Stimulated activated CD8-positive, alpha-beta memory T cell treated with anti-CD3 and anti-CD28 coated beads, Interleukin-15, amount 100 ng/mL, for 4 hours (primary cell): ENCODE measurements at regions not wholly inside any gene's neighbourhood (a gene's known extent, or its start where the extent isn't known, plus 50 kb on each side); places are given as distances from the start of the nearest gene placed in this dataset.

Source experiments
- DNase-seq, 2 donors: peaks; one replicate each; pipeline ENCODE4 v3.0.0-alpha.2; 2020; ENCODE audit warnings: low read depth in 2 of 2

DNA sequence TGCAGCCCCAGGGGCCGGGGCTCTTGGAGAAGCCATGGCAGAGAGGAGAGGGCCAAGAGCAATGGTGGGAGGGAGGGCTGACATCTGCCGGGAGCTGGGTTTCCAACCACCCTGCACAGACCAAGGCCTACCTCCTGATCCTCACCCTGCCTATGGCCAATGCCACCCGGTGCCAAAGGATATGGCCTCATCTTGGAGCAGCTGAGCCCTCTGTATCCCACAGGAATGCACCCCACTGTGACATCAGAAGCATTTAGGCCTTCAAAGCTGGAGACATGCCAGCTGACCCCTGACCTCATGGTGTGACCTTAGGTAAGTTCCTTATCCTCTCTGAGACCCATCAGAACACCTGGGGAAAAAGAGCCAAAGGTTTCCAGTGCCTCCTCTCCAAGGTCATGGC, 113.6 kb upstream of the ZMIZ1 start:
- no peak for DNase-seq

DNA sequence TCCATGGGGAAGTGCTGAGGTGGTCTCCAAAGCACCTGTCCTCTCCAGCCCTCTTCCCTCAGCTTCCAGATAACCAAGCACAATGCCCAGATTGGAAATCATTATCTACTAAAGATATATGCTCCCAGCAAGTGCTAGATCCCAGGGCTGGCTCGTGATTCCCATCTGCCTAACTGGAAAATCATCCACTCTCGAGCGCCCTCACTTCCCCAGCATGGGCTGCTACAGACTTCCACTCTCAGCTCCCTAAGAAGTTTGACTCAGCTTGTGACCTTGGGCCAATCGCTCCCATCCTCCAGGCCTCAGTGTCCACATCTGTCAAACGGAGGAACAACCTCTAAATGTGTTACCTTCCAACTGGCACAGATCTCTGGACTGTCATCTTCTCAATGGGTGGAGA, 112.4 kb upstream of the ZMIZ1 start:
- no peak for DNase-seq

DNA sequence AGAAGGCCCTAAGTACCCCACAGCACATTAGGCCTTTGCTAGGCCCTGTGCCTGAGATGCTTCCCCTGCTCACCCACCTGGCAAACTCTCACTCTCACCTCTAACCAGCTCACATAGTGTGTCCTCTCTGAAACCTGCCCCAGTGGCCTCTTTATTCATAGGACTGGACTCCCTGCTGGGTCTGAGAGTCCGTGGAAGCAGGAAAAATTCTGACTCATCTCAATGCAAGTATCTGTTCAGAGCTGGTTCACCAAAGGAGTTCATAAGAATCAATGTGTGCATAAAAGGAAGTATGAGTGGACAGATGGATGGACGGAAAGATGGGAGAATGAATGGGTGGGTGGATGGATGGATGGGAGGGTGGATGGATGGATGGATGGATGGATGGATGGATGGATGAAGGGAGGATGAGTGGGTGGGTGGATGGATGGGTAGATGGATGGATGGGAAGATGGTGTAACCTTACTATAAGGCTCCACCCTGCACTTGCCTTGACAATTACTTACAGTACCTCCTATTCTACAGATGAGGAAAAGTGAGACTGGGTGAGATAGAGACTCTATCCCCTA, 111.2 kb upstream of the ZMIZ1 start:
- DNase-seq, result no peak

DNA sequence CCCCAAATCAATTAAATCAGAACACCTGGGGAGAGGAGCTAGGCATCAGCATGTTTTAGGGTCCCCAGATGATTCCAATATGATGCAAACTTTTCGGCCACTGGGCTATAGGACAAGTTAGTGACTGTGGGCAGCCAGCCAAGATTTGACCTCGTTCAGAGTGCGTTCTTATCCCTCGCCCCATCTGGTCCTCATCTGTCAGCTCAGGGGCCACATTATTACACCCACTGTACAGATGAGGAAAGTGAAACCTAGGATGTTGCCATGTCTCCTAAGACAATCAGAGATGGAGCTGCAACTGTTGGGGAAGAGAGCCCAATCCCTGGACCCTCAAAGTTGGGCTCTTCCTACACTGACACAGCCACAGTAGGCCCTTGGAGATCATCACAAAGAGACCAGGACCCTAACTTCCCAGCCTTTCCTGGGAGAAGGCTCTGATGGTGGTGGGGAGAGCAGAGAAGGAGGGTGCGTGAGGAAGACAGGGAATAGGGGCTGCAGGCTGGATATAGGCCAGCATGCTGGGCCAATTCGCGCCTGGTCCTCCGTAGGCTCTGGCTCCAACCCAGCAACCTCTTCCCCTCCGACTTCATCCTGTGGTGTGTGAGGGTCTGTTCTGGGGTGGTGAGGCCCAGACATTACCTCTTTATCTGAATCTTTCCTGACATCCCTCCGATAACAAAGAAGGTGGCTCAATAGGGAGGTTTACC, 109.4 kb upstream of the ZMIZ1 start:
- DNase-seq, result no peak

DNA sequence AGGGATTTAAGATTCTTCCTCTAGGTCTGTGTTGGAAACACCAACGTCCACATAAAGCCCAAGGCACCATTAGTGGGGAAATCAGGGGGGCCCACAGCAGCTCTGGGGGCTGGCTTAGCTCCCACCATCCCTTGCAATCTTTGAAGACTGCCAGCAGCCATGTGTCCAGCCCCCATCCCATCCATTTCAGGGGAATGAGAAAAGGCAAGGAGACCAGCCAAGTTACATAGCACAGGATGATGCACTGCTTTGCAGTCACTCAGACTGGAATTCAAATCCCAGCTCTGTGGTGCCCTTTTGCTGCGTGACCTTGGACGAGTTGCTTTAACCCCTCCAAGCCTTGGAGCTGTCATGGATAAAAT, 108.9 kb upstream of the ZMIZ1 start:
- DNase-seq, result no peak

DNA sequence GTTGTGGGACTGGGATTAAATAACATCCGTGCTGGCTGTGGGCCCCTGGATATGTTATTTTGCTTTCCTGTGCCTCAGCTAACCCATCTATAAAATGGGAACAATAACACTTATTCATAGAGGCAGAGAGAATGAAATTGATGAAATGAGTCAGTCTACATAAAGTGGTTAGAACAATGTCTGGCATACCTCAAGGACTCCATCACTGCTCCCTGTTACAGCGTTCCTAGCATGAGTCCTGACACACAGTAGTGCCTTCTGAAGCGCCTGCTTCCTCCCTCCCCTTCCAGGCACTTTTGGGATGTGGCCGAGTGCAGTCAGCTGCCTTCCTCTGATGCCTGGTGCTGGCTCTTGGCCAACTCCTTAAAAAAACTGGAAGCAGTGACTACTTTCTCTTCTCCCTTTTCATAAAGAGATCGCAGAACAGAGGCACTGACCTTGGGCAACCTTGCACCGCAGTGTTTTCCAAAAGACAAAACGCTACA, 108.4 kb upstream of the ZMIZ1 start:
- DNase-seq, result no peak

DNA sequence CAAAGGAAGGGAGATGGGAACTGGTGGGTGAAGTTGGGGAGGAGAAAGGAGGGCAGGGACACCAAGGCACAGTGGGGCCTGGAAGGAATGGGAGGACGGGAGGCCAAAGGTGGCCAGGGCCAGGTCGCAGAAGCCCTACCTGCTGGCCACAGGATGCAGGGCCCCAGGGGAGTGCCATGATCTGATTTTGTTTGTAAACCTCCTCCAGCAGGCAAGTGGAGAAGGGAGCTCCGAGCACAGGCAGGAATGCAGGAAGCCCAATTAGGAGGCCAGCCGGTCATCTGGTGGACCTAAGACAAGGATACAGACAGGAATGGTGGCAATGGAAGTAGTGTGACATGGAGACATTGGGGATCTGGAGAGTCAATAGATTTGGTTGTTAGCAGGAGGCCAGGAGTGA, 107.0 kb upstream of the ZMIZ1 start:
- DNase-seq, result no peak

DNA sequence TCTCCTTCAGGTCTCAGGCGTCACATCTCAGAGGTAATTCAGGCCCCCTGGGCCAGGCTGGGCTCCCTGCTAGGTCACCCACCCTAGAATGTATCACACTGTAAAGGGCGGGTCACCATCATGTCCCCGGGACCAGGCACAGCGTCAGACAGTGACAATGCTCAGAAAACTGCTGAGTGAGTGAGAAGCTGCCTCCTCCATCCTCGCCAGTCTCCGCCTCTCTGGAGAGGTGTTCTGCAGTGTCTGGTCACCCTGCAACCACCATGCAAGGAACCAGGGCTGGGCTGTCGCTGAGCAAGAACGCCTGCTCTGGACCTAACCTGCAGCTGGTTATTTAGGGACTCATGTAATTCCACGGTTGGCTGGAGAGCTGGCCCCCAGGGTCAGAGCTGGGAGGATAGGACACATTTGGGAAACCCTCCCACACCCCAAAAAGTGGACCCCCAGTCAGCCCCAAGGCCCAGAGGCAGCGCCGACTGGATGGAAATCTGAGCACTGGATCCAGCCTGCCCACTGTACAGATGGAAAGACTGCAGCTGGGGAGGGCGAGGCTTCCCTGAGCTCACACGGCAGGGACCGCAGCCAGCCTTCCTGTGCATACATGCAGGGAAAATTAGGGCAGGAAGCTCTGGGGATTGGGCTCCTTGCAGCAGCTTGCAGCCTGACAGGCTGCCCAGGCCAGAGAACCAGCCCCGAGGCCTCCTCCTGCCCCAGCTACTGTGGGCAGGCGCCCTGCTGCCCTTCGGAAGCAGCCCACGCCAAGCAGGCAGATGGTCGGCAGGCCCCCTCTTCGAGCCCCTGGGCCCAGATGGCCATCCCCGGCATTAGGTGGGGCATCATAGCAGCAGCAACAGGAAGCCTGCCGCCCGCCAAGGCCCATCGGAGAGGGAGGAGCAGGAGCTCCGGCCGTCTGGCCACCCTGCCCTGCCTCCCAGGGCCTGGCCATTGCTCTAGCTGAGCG, 105.4 kb upstream of the ZMIZ1 start:
- DNase-seq, result no peak

DNA sequence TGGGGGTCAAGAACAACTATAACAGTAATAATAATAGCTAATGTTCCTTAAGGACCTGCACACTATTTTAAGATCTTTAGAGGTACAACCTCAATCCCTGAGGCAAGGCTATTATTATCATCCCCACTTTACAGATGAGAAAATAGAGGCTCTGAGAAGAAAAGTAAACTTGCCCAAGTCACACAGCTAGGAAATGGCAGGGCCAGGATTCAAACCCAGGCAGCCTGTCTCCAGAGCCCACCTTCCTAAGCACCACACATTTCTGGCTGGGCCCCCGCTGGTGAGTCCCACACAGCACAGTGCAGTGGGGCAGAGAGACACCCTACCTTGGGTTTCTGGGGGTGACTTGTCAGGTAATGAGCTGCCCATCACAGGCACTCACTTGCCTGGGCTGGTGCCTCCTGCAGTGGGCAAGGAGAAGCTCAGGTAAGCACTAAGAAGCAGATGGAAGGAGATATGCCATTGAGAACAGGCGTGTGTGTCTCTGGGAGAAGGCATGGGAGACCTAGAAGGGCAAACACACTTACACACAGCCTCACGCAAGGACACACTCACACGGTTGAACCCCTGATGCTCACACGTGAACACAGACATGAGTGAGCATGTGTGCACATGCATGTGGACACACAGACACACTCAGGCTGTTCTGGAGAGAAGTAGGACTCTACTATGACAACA, 104.4 kb upstream of the ZMIZ1 start:
- DNase-seq, result no peak

DNA sequence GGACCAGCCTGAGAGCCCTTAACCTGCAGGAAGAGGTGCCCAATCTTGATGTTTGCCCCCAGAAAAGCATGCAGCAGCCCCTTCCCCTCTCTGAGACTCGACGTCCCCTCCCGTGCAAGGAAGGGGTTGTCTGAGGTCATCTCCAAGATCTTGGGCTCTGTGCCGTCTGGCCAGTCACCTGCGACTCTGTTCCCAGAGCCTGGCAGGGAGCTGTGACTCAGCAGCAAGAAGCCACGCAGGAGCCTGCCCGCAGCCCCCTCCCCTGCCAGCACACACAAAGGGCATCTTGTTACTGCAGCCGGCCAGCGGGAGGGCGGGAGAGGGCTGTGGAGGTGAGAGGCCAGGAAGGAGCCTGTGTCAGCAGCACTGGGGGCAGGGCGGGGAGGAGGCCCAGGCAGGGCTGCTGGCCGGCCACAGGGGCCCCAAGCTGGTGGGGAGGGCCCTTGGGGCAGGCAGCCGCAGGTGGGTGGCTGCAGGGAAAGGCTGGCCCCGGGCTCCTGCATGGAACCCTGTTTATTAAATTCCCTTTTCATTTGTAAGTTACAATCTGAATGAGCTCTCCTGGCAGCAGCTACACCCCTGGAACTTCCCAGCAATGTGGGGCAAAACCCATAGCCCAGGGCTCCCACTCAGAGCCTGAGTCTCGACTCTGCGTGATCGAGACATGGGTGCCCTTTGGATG, 103.7 kb upstream of the ZMIZ1 start:
- DNase-seq, result no peak

DNA sequence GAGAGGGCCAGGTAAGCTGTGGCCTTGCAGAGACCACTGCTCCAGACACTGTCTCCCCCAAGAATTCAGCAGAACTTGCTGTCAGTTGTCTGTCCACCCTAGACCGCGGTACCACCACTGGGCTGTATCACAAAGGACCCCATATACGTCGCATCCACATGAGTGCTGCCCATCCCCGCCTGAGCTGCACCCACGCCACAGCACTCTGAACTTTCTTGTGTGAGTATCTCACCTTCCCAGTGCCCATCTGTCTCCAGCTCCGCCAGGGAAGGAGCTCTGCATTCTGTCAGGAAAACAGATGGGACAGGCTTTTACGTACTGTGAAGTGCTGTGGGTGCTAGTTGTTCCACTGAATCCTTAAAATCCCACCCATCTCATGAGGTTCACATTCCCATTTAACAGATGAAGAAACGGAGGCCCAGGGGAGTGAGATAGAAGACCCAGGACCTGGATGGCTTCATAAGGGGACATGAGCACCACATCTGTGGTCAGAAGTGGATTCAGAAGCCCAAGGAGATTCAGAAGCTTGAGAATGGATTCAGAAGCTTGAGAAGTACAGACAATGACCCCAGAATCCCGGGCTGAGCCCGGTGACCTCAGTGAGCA, 102.5 kb upstream of the ZMIZ1 start:
- no peak for DNase-seq

DNA sequence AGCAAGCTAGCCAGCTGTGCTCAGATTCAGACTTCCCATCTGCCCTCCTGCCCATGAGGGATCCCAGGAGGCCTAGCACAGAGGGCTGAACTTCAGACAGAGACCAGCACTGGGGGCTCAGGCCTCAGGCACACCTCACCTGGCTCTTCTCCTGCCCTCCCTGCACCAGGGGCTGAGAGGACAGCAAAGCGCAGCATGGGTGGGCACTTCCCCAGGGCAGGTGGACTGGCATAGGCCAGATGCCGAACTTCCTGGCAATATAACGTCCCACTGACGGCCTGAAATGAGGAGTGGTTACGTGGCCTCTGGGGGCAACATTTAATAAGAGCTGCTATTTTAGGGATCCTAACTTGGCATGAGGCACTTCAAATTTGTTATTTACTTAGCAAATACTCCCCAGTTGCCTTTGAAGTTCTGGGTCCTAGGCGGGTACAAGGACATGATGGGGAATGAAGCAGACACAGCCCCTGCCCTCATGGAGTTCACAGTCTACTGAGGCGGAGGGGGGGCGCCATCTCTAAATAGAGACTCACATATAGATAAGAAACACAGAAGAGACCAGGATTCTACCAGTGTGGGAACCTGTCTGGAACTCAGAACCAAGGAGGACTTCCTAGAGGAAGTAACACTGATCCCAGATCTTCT, 101.8 kb upstream of the ZMIZ1 start:
- DNase-seq, result no peak

DNA sequence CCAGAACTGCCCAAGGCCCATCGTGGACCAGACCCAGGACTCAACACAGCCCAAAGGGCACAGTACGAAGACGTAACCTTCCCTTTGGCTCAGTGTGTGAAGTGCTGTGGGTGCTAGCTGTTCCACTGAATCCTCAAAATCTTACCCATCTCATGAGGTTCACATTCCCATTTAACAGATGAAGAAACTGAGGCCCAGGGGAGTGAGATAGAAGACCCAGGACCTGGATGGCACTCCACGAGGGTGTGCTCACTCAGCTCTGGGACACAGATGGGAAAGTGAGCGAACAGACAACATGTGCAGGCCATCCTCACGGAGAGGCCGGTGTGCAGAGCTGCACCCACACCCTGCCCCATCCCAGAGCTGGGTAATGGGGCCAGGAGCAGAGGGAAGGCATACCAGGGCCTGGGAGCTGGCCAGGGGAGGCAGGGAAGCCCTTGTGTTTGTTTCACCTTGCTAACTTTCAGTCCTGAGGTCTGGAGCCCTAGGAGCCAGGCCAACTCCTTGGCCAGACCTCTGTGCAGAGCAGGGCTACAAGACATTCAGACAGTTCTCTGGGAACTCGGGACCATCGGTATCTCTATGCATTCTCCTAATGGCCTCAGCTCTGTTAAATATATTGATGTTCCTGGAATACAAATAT, 100.3 kb upstream of the ZMIZ1 start:
- DNase-seq, result no peak

DNA sequence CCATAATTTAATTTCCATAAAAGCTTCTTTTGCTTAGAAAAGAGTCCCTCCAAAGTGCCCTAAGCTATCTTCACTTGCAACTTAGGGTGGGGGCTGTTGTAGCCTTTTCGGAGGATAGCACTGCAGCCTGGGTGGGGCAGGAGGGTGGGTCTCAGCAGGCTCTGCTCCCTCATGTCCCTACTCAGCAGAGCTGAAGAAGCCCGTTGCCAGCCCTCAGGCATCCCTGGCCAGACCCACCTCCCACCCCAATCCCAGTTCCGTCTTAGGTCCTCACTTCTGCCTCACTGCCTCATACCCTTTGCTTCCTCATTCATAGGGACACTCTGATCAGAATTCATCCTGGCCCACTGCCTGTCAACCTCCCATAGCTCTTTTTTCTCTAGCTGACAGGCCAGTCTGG, 99.8 kb upstream of the ZMIZ1 start:
- DNase-seq, result no peak

DNA sequence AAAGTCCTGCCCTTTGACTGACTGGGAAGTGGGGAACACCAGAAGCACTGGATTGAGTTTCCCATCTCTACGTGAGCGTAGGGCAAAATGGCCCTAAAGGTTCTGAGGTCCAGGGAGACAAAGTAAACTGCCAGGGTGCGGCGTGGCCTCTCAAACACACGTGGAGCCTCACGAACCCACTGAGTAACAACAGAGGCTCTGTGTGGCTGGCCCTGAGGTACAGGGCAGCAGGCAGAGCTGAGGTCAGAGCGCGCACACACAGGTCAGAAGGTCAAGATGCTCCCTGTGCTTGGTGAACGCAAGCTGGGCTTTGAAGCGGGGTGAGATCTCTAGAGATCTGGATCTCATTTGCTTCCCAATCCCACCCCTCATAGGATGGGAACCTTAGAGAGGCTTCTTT, 99.0 kb upstream of the ZMIZ1 start:
- no peak for DNase-seq

DNA sequence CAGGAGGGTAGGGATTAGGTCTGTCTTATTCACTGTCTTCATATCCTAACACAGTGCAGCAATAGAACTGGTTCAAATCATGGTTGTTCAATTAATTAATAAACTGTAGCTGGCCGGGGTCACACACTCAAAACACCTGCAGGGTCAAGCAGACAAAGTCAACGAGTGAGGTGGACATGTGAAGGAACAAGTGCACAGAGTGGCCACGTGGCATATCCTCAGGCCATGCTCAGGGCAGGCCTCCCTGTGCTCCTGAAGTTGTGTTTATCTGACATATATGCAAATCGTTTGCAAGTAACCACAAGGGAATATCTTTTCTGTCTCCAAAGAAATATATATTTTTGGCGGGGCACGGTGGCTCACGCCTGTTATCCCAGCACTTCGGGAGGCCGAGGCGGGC, 98.5 kb upstream of the ZMIZ1 start:
- DNase-seq, result no peak

DNA sequence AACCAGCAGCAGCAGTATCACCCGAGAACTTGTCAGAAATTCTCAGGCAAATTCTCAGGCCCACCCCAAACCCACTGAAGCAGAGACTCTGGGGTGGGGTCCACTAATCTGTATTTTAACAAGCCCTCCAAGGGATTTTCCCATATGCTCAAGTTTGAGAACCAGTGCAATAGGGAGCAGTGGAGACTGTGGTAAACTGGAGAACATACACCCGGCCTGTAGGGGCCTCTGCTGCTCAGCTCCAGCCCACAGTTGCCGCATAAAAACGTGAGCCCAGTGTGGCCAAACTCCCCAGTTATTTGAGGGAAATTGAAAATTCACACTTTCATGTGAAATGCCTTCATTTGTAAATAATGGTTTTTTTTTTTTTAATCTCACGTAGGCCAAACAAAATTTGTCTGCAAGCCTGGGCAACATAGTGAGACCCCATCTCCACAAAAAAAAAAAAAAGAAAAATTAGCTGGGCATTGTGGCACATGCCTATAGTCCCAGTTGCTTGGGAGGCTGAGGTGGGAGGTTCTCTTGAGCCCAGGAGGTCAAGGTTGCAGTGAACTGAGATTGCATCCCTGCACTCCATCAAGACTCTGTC, 97.6 kb upstream of the ZMIZ1 start:
- DNase-seq, result no peak

DNA sequence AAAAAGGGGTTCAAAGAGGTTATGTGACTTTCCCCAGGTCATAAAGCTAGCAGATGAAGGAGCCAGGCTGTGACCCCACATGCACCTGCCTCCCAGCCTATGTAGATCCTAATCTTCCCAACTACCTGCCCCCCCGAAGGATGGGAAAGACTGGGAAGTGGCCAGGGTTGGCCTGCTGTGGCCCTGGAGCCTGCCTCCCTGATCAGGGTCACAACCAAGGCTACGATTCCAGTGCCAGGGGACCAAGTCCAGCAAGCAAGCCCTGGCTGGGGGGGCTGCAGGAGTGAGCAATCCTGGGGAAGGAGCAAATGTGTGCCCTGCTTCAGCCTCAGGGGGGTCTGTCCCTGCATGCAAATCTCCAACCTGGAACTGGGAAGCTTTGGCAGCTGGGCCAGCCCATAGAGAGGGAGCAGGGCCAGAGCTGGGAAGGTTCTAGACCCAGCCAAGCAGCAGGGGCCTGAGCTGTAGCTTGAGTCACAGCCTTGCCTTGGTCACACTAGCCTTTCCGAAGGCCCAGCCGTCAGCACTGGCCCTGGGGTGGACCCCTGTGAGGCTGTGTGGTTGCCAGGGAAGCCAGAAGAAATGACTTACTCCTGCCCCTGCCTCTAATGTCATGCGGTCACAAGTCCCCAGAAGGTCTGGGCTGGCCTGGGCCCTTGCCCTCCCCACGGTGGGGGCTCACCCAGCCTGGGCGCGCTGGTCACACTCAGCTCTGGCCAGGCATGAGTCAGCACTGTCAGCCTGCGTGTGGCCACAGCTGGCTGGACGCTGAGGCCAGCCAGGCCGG, 96.4 kb upstream of the ZMIZ1 start:
- DNase-seq, result no peak
